IPS-NIHi11 (cell line): ENCODE measurements at regions not wholly inside any gene's neighbourhood (a gene's known extent, or its start where the extent isn't known, plus 50 kb on each side); places are given as distances from the start of the nearest gene placed in this dataset.
"Not testable (repeated sequence)": the region's sequence is repeated elsewhere in the genome, so short reads cannot be mapped to it uniquely, and the experiment has no call there.

Source experiments
- DNase-seq: peaks from one replicate; pipeline ENCODE4 v3.0.0; 2012; ENCODE audit warnings: mixed read lengths, low spot score

GRCh38 chr5:51657340-51658240 lies 274.3 kb downstream of the ISL1 start:
- no peak for DNase-seq

DNA sequence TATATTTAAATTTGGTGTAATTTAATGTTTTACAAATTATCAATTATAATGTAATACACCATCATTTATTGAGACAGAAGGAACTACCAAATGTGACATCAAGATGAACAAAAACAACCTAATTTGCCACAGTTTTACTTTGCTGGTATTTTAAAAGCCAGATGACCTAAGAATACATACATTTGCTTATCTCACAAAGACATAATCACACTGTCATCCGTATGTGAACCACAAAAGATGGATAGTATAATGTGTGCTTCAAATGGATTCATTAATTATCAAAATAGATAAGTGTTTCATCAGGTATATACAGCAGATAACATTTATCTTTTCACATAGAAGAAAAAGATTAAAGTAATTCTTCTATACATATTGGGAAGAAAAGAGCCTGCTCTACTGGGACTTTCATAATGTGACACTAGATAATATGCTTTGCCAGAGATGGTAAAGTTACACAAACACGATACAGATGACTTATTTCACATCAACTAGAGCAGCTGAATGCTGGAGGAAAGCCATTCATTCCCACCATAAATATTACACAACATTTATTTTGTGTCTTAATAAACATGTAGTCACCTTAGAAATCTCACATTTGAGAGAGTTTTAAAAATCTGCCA lies 278.5 kb downstream of the ISL1 start:
- DNase-seq, result no peak

- no peak for DNase-seq
These were observed 281.4 kb downstream of the ISL1 start for GRCh38 chr5:51664491-51665250.

DNA sequence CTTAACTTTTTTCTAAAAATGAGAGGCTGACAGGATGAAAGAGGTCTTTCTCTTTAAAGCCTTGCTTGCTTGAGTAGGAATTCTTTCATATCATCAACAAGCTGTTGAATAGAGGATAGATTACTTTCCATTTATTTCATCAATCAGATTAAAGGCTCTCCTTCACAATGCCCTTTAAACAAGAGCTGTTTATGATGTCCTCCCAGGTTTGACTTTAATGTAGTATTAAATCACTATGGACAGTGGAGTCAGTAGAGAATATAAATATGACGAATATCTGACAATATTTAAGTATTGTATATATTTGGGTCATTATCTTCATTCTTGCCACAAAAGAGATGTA lies 282.0 kb downstream of the ISL1 start:
- DNase-seq, result no peak

DNA sequence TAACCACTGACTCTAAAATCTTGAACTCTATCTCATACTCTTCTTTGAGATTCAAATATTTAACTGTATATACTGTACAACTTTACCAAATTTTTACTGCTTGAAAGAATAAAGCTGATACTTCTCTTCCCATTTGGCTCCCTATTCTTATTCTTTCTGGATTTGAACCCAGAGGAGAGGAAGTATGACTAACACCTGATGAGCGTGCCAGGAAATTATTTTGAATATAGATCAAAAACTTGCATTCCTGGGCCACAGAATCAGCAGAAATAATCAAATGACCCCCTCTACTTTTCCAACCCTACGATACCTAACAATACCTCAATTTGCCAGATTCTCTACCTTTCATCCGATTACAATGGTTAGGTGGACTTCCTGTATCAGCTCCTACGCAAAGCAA lies 285.8 kb downstream of the ISL1 start:
- DNase-seq, result no peak

GRCh38 chr5:51678330-51678729 lies 295.1 kb downstream of the ISL1 start:
- DNase-seq, result no peak

- DNase-seq, result no peak
These were observed 296.0 kb downstream of the ISL1 start for GRCh38 chr5:51679286-51679685.

DNA sequence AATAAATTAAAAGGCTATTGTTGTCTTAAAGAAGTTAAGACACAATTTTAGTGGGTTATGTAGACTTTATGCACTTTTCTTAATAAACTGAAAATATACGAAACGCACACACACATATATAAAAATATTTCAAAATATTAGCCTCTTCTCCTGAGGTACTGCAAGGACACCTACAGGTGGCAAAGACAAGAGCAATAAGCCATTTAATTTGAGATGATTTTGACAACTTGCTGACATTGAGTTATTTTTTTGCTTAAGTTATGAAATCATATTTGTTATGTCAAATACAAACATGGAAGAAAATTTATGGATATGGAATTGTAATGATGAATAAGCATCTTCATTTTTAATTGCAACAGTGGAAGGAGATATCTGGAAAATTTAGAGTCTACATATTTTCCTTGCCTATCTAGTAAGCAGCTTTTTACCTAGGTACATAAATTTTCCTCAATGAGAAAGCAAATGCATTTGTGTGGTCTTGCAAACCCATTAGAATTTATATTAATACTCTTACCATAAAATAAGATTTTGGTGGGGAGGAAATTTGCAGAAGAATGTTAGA lies 301.6 kb downstream of the ISL1 start:
- no peak for DNase-seq

GRCh38 chr5:51685419-51685818 lies 302.2 kb downstream of the ISL1 start:
- no peak for DNase-seq

GRCh38 chr5:51686622-51687021 lies 303.4 kb downstream of the ISL1 start:
- DNase-seq, result no peak

DNA sequence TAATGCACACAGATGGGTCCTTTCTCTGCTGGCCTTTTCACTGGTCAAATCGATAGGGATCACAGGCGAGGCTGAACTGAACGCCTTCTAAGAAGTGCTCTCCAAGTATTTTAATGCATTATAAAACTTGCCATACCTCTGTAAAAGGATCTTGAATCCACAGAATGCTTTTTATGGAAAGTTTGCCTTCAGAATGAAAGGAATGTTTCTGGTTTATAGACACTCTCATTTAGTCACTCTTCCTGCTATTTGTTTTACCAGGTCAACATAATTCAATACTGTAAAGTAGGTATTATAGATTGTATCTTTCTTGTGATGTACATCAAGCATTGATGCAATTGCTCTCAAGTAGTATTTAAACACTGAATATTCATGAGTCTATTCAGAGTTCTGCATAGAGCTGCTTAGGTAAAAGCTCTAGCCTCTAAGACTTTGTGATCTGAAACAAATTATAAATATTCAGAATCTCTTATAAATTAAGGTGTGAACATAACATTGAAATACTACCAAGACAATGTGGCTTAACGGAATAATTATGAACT lies 308.4 kb downstream of the ISL1 start:
- no peak for DNase-seq

DNA sequence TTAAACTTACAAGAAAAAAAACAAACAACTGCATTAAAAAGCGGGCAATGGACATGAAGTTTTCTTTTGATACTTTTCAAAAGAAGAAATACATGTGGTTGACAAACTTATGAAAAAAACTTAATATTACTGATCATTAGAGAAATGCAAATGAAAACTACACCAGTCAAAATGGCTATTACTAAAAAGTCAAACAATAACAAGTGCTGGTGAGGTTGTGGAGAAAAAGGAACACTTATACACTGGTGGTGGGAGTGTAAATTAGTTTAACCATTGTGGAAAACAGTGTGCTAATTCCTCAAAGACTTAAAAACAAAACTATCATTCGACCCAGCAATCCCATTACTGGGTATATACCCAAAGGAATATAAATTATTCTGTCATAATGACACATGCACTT lies 311.6 kb downstream of the ISL1 start:
- DNase-seq, result no peak

- no peak for DNase-seq
These were observed 312.9 kb downstream of the ISL1 start for GRCh38 chr5:51696122-51696521.

DNA sequence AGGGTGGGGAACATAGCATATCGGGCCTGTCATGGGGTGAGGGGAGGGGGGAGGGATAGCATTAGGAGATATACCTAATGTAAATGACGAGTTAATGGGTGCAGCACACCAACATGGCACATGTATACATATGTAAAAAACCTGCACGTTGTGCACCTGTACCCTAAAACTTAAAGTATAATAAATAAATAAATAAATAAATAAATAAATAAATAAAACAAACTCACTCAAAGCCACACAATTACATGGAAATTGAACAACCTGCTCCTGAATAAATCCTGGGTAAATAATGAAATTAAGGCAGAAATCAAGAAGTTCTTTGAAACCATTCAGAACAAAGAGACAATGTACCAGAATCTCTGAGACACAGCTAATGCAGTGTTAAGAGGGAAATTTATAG lies 318.8 kb downstream of the ISL1 start:
- not testable (repeated sequence) for DNase-seq

GRCh38 chr5:51712201-51712600 lies 329.0 kb downstream of the ISL1 start:
- no peak for DNase-seq

GRCh38 chr5:51715445-51715844 lies 332.2 kb downstream of the ISL1 start:
- DNase-seq, result not testable (repeated sequence)

- no peak for DNase-seq
These were observed 348.3 kb downstream of the ISL1 start for GRCh38 chr5:51731421-51732029.

- no peak for DNase-seq
These were observed 349.1 kb downstream of the ISL1 start for GRCh38 chr5:51732304-51732703.

- DNase-seq, result no peak
These were observed 351.4 kb downstream of the ISL1 start for GRCh38 chr5:51734677-51735076.

DNA sequence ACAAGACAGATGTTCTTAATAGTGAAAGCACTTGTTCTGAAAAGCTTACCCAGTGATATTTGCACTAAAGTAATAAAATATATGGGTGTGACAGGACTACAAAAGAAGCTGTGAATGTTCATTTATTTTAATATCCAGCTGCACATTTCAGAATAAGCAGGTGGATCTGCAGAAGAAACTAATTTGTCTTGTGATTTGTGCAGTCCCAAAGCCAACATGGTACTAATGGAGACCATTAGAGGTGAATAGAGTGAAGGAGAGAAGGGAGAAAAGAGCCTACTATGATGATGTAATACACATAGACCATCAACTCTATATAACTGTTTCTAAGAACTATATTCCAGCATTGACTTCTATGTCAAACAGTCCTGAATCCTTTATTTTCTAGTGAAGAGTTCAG lies 362.8 kb downstream of the ISL1 start:
- DNase-seq, result no peak

DNA sequence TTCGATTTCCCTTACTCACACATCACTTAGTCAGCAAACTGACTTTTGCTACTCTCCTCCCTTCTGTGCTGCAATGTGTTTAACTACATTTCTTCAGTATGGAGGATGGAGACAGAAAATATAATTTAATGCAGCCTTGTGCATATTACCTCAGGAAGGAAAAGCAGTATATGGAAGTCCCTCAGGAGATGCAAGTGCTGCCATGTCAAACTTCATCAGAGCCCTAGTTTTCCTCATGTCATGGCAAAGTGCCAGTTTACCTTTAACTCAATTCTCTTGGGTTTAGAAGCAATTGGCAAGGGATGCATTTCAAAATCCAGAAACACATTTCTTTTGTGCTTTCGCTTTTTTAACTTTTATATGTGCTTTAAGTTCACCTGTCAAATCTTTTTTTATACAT lies 365.4 kb downstream of the ISL1 start:
- DNase-seq, result no peak
